ENCODE measurements at regions not wholly inside any gene's neighbourhood (a gene's known extent, or its start where the extent isn't known, plus 50 kb on each side); places are given as distances from the start of the nearest gene placed in this dataset.

GRCh38 chr18:22471546-22472131 lies 53.9 kb upstream of the CTAGE1 start:
- H3K4me1 ChIP-seq, result peaks cover 59% of the 10 kb centered on the region
- intact Hi-C loops (cut with micrococcal nuclease), result no loop called here
- peak overlapping the region; percentile 9 for H3K4me3 ChIP-seq
- H3K27ac ChIP-seq (replicated peaks), result peak overlapping the region; percentile 96
- no peaks in the 10 kb centered on the region for H3K36me3 ChIP-seq
- H3K27me3 ChIP-seq (ENCODE audit: low read depth), result no peaks in the 10 kb centered on the region
- no peak for TF ChIP-seq CTCF (IDR thresholded peaks at IDR 0.05; ENCODE audit: borderline replicate concordance)
- H3K9me3 ChIP-seq (replicated peaks), result no peaks in the 10 kb centered on the region
- DNase-seq, result peak; percentile 69

- Histone ChIP-seq H3K4me1 (peaks cover 45% of the 10 kb centered on the region), H3K27ac (replicated peaks) (peak overlapping the region; percentile 96), H3K27me3 (ENCODE audit: low read depth) (no peaks in the 10 kb centered on the region), H3K36me3 (no peaks in the 10 kb centered on the region), H3K9me3 (replicated peaks) (no peaks in the 10 kb centered on the region), H3K4me3 (no peak overlapping the region)
- intact Hi-C loops (cut with micrococcal nuclease), result no loop called here
- TF ChIP-seq CTCF (IDR thresholded peaks at IDR 0.05; ENCODE audit: borderline replicate concordance), result no peak
- DNase-seq, result no peak
Measured at GRCh38 chr18:22473366-22473765, 55.7 kb upstream of the CTAGE1 start.

GRCh38 chr18:22475426-22476100 lies 57.8 kb upstream of the CTAGE1 start:
- DNase-seq, result no peak
- Histone ChIP-seq H3K27ac (replicated peaks) (no peak overlapping the region), H3K9me3 (replicated peaks) (no peaks in the 10 kb centered on the region), H3K4me1 (peaks cover 28% of the 10 kb centered on the region), H3K4me3 (no peak overlapping the region), H3K27me3 (ENCODE audit: low read depth) (no peaks in the 10 kb centered on the region), H3K36me3 (no peaks in the 10 kb centered on the region)
- TF ChIP-seq CTCF (IDR thresholded peaks at IDR 0.05; ENCODE audit: borderline replicate concordance), result no peak
- intact Hi-C loops (cut with micrococcal nuclease), result no loop called here

- Histone ChIP-seq H3K4me3 (no peak overlapping the region), H3K4me1 (peaks cover 12% of the 10 kb centered on the region), H3K36me3 (no peaks in the 10 kb centered on the region), H3K27ac (replicated peaks) (no peak overlapping the region), H3K9me3 (replicated peaks) (no peaks in the 10 kb centered on the region), H3K27me3 (ENCODE audit: low read depth) (no peaks in the 10 kb centered on the region)
- TF ChIP-seq CTCF (IDR thresholded peaks at IDR 0.05; ENCODE audit: borderline replicate concordance), result no peak
- DNase-seq, result no peak
- intact Hi-C loops (cut with micrococcal nuclease), result no loop called here
Measured at GRCh38 chr18:22477222-22477621, 59.5 kb upstream of the CTAGE1 start.

- DNase-seq, result no peak
Measured at GRCh38 chr18:22482948-22483347, 65.2 kb upstream of the CTAGE1 start.

More at GRCh38 chr18:22482948-22483347, 65.2 kb upstream of the CTAGE1 start:
- H3K27me3 ChIP-seq (ENCODE audit: low read depth), result no peaks in the 10 kb centered on the region
- no peak overlapping the region for H3K27ac ChIP-seq (replicated peaks)
- no peaks in the 10 kb centered on the region for H3K9me3 ChIP-seq (replicated peaks)
- no peak overlapping the region for H3K4me3 ChIP-seq
- peaks cover 10% of the 10 kb centered on the region for H3K4me1 ChIP-seq
- TF ChIP-seq CTCF (IDR thresholded peaks at IDR 0.05; ENCODE audit: borderline replicate concordance), result no peak
- no peaks in the 10 kb centered on the region for H3K36me3 ChIP-seq
- intact Hi-C loops (cut with micrococcal nuclease), result no loop called here
